OCI-LY3 (cell line): ENCODE measurements at regions not wholly inside any gene's neighbourhood (a gene's known extent, or its start where the extent isn't known, plus 50 kb on each side); places are given as distances from the start of the nearest gene placed in this dataset.

Experiments
- H2AFZ ChIP-seq: fragments of 200-600, 300-600 bp; shearing (Covaris generic); 2 replicates; pipeline ENCODE4 v1.6.0; 2014; ENCODE audit warnings: antibody characterized with exemption, low read depth, low read length
- H3K27ac ChIP-seq: fragments of 200-600, 300-600 bp; sonication (generic); 2 replicates; pipeline ENCODE4 v1.5.1; 2014; ENCODE audit warnings: mild to moderate bottlenecking, low read length, moderate library complexity, mixed read lengths
- H3K27me3 ChIP-seq: fragments of 200-600, 300-600 bp; sonication (generic); 2 replicates; pipeline ENCODE4 v1.6.1; 2014; ENCODE audit warnings: low read depth, low read length, mixed read lengths
- H3K36me3 ChIP-seq: fragments of 200-600, 300-600 bp; sonication (generic); replicated peaks from 2 replicates; pipeline ENCODE3; 2014; ENCODE audit warnings: low read depth, low read length, mixed read lengths
- H3K4me1 ChIP-seq: fragments of 300-600, 200-600 bp; sonication (generic); 2 replicates; pipeline ENCODE4 v1.6.1; 2014; ENCODE audit warnings: low read length, mixed read lengths
- H3K4me2 ChIP-seq: fragments of 200-600, 300-600 bp; sonication (generic); 2 replicates; pipeline ENCODE4 v1.6.1; 2014; ENCODE audit warnings: low read length, mixed read lengths
- H3K4me3 ChIP-seq: fragments of 300-600, 200-600 bp; sonication (generic); 2 replicates; pipeline ENCODE4 v1.5.1; 2014; ENCODE audit warnings: antibody characterized with exemption, mild to moderate bottlenecking, low read length, moderate library complexity
- H3K79me2 ChIP-seq: fragments of 300-600, 200-600 bp; shearing (Covaris generic); 2 replicates; pipeline ENCODE4 v1.6.1; 2014; ENCODE audit warnings: mild to moderate bottlenecking, low read length, mixed read lengths
- H3K9ac ChIP-seq: fragments of 300-600, 200-600 bp; shearing (Covaris generic); 2 replicates; pipeline ENCODE4 v1.6.0; 2014; ENCODE audit warnings: mild to moderate bottlenecking, low read length, moderate library complexity
- H3K9me3 ChIP-seq: fragments of 200-600, 300-600 bp; shearing (Covaris generic); 2 replicates; pipeline ENCODE4 v1.6.1; 2014; ENCODE audit warnings: low read length, mixed read lengths; ENCODE audit not compliant: insufficient read depth
- H4K20me1 ChIP-seq: fragments of 200-600, 300-600 bp; sonication (generic); 2 replicates; pipeline ENCODE4 v1.6.1; 2016; ENCODE audit warnings: low read length, mixed read lengths; ENCODE audit not compliant: insufficient read depth
- EZH2phosphoT487 ChIP-seq: fragments of 200-600 bp; shearing (Covaris generic); IDR thresholded peaks from 2 replicates; pipeline ENCODE4 v1.6.1; 2018; ENCODE audit warnings: antibody characterized with exemption, mixed run types, low read depth
- TF ChIP-seq, protein P1 (sequence below): fragments of 200-600, 300-600 bp; sonication (generic); IDR thresholded peaks from 2 replicates; pipeline ENCODE4 v1.5.1; 2014; ENCODE audit warnings: antibody characterized with exemption, low read length, low read depth

DNA sequence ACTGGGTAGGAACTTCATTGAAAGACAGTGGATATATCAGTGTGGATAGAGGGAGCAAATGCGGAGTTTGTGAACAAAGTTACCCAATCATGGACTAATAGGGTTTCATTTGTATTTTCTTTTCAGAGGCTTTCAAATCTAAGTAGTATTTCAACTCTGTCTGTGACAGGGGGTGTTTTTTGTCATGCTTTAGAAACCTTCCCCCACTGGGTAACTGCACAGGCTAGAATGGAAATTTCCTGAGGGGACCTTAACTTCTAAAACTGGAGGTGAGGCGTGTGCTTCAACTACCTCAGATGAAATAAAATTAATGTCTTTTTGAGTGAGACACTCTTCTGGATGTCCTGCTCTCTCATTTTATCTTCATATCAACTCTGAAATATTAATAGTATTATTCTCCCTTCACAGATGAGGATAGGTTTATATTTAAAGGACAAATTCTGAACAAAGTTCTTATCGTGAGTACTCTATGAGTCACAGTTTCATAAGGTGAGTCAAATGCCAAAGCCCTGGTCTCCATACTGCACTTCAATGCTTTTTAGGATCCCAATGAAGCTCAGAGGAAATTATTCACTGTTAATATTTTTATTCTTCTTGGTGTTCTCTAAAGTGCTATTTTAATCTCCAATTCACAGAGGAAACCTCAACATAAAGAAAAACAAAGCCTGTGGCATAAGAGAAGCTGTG, 770.6 kb downstream of the CCSER2 start:
- no peak for TF ChIP-seq EZH2phosphoT487
- TF ChIP-seq, protein P1, sequence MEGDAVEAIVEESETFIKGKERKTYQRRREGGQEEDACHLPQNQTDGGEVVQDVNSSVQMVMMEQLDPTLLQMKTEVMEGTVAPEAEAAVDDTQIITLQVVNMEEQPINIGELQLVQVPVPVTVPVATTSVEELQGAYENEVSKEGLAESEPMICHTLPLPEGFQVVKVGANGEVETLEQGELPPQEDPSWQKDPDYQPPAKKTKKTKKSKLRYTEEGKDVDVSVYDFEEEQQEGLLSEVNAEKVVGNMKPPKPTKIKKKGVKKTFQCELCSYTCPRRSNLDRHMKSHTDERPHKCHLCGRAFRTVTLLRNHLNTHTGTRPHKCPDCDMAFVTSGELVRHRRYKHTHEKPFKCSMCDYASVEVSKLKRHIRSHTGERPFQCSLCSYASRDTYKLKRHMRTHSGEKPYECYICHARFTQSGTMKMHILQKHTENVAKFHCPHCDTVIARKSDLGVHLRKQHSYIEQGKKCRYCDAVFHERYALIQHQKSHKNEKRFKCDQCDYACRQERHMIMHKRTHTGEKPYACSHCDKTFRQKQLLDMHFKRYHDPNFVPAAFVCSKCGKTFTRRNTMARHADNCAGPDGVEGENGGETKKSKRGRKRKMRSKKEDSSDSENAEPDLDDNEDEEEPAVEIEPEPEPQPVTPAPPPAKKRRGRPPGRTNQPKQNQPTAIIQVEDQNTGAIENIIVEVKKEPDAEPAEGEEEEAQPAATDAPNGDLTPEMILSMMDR, result no peak
- no peak overlapping the region for H3K27ac ChIP-seq

DNA sequence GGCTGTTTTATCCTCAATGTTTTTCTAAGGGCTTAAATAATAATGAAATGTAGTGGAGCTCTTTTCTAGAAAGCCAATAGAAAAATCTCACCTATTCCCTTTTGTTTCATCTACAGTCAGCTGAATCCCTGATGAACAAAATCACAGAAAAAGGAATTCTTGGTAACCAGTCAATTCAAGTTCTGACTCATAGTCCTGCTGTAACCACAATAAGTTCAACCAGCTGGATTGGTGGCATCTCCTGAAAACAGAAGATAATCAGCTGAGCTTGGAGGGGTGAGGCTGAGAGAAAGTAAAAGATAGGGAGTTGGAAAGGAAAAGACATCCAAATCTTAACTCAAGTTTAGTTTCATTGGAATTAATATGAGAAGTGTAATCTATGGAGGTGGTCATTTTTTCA, 772.1 kb downstream of the CCSER2 start:
- Histone ChIP-seq H4K20me1 (no peaks in the 10 kb centered on the region), H3K4me2 (no peak overlapping the region), H3K79me2 (no peaks in the 10 kb centered on the region), H3K9ac (no peak overlapping the region), H3K4me1 (no peaks in the 10 kb centered on the region), H3K27me3 (no peaks in the 10 kb centered on the region), H3K27ac (no peak overlapping the region), H3K4me3 (no peak overlapping the region), H3K36me3 (no peaks in the 10 kb centered on the region), H3K9me3 (no peaks in the 10 kb centered on the region), H2AFZ (no peak overlapping the region)
- TF ChIP-seq, protein P1, result no peak
- no peak for TF ChIP-seq EZH2phosphoT487

More for the DNA sequence above, 770.6 kb downstream of the CCSER2 start:
- no peaks in the 10 kb centered on the region for H4K20me1 ChIP-seq
- H3K4me2 ChIP-seq, result no peak overlapping the region
- H3K9me3 ChIP-seq, result no peaks in the 10 kb centered on the region
- H3K36me3 ChIP-seq, result no peaks in the 10 kb centered on the region
- H3K4me1 ChIP-seq, result no peaks in the 10 kb centered on the region
- H3K9ac ChIP-seq, result no peak overlapping the region
- no peaks in the 10 kb centered on the region for H3K79me2 ChIP-seq
- no peak overlapping the region for H2AFZ ChIP-seq
- H3K4me3 ChIP-seq, result no peak overlapping the region
- H3K27me3 ChIP-seq, result no peaks in the 10 kb centered on the region

DNA sequence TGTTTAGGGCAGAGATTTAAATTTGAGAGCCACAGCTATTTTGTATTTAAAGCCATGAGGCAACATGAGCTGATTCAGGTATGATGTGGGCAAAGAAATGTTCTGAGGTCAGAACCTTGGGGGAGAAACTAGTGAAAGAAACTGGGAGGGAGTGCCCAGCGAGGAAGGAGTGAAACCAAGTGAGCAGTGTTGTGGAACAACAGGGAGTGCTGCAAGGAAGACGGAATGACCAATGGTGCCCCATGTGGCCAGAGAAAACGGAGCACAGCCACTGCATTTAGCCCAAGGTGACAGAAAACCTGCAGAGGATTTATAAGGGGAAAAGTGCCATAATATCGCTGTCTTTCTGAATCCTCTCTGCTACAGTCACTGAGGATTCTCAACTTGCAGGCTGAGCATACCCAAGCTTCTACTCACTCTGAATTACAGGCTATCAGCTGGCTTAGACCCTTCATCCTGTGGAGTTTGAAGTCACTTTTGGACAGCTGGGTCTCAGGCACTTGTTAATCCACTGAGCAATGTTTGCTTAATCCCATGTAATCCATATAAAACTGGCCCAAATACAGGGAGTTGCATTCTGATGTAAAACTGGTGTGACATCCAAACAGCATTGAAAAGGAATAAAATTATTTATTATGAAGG, 777.3 kb downstream of the CCSER2 start:
- H3K27me3 ChIP-seq, result no peaks in the 10 kb centered on the region
- no peaks in the 10 kb centered on the region for H3K79me2 ChIP-seq
- no peaks in the 10 kb centered on the region for H3K4me1 ChIP-seq
- no peak overlapping the region for H3K4me3 ChIP-seq
- no peak overlapping the region for H2AFZ ChIP-seq
- no peak overlapping the region for H3K27ac ChIP-seq
- H3K9me3 ChIP-seq, result no peaks in the 10 kb centered on the region
- no peak for TF ChIP-seq EZH2phosphoT487
- TF ChIP-seq, protein P1, result no peak
- no peak overlapping the region for H3K9ac ChIP-seq
- H3K36me3 ChIP-seq, result no peaks in the 10 kb centered on the region
- H3K4me2 ChIP-seq, result no peak overlapping the region
- H4K20me1 ChIP-seq, result no peaks in the 10 kb centered on the region

DNA sequence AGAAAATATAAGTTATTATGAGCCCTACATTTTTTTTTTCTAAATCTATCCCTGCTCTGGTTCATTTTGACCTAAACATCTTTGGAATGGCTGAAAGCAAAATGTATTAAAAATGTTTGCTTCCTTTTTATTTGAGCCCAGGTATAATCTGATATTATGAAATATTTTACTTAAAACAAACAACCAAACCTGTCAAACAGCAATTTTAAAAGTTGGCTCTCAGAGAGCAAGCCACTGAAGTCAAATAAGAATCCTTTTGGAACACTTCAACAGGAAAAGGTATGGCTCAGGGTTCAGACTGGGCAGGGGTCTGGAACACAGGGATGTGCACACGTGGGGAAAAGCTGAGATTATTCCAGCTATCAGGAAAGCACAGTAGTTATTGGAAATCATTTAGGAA, 782.9 kb downstream of the CCSER2 start:
- H3K36me3 ChIP-seq, result no peaks in the 10 kb centered on the region
- no peak overlapping the region for H3K4me2 ChIP-seq
- no peaks in the 10 kb centered on the region for H4K20me1 ChIP-seq
- TF ChIP-seq, protein P1, result no peak
- no peak for TF ChIP-seq EZH2phosphoT487
- H3K79me2 ChIP-seq, result no peaks in the 10 kb centered on the region
- no peak overlapping the region for H2AFZ ChIP-seq
- no peak overlapping the region for H3K27ac ChIP-seq
- no peaks in the 10 kb centered on the region for H3K27me3 ChIP-seq
- no peak overlapping the region for H3K9ac ChIP-seq
- no peaks in the 10 kb centered on the region for H3K9me3 ChIP-seq
- H3K4me1 ChIP-seq, result no peaks in the 10 kb centered on the region
- H3K4me3 ChIP-seq, result no peak overlapping the region
